Hypothalamus (tissue), 51 donors: ENCODE measurements at regions not wholly inside any gene's neighbourhood (a gene's known extent, or its start where the extent isn't known, plus 50 kb on each side); places are given as distances from the start of the nearest gene placed in this dataset.
"Not testable (repeated sequence)": the region's sequence is repeated elsewhere in the genome, so short reads cannot be mapped to it uniquely, and the experiment has no call there.

Experiments used
- DNase-seq, 51 donors: peaks; one replicate each; lab custom pipeline; 2025; lab: John Stamatoyannopoulos, UW

DNA sequence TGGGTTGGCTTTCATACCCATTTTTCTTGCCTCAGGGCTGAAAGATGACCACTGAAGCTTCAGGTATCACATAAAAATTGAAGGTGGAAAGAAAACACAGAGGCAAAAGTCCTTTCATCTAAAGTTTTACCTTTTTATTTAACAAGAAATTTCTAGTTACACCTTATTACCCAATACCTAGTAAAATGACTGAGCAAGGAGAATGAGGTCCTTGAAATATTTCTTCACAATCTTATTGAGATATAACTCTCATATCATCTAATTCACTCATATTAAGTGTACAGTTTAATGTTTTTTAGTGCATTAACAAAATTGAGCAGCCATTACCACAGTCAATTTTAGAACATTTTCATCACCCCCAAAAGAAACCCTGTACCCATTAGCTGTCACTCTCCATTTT is 112.9 kb upstream of the ADTRP start:
- no peak for DNase-seq

DNA sequence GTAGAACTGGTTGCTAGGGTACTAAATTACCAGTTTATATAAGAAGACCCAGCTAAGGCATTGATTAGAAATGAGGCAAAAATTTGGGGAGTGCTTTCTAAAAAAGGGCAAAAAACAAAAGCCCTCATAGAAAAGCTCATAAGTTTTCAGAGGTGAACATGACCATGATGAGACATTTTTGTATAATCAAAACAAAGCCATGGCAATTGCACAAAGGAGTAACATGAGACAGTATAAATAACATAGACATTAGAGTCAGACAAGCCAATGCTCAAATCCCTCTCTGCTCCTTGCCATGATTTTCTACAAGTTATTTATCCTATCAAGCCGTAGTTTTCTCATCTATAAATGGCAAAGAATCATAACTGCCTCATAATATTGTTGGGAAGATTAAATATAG is 112.2 kb upstream of the ADTRP start:
- DNase-seq, result no peak

DNA sequence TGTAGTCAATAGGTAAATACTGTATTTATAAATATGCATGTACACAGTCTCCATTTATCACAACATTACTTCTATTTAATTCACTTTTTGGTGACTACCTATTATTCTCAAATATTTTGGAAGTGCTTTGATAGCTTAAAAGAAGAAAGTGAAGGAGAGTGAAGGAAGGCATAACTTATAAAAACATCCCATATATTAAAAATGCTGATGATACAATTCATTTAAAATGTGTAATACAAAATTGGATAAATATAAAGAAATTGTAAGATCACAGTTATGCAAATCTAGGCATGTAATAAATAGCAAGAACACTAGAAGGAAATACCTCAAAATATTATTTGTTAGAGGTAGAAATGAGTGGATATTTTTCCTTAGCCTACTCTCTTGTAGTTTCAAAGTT is 111.6 kb upstream of the ADTRP start:
- DNase-seq, result no peak

DNA sequence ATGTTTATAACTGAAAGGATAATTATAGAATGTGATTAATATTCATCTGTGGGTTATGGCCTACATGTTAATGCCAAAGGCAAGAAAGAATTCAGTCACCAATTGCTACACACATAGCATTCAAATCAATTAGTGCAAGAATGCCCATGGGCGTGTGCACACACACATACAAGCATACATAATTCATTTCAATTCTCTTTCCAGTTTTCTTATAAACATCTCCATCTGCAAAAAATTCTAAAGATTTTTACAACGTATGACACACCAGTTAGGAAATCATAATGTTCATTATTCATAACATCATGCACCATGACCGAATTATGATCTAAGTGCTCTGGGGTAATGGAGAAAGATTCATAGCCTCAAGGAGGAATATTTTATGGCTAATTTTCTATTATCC is 111.0 kb upstream of the ADTRP start:
- no peak for DNase-seq

DNA sequence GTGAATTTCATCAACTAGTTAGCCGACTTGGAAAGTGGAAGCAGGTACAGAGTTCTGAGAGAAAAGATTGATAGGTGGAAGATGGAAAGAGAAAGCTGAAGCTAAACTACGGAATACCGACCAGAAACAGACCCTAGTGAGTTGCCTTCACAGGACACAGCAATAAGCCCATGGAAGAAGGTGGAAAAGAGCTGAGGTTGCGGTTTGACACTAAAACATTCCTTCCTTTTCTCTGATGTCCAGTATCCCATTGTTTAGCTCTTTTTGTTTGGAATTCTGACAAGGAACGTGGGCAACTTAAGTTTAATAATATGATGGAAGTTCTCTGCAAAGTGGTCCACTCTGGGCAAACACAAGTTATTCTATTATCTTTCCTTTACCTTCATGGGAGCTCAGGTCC is 110.1 kb upstream of the ADTRP start:
- DNase-seq, result no peak

DNA sequence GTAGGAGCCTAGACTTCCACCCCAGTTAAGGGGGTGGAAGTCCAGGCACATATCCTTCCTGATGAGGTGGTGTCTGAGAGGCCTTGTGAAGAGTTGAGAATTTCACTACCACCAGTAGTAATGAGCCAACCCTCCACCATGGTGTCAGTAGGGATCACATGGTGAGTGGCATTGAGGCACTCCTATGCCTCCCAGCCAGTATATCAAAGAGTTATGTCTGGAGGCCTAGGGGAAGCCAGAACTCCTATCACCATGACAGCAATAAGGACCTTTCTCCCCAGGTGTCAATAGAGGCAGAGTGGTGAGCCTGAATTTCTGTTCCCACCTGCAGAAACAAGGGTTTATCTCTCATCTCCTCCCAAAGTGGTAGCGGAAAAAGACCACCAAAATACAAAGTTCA is 106.6 kb upstream of the ADTRP start:
- no peak for DNase-seq

DNA sequence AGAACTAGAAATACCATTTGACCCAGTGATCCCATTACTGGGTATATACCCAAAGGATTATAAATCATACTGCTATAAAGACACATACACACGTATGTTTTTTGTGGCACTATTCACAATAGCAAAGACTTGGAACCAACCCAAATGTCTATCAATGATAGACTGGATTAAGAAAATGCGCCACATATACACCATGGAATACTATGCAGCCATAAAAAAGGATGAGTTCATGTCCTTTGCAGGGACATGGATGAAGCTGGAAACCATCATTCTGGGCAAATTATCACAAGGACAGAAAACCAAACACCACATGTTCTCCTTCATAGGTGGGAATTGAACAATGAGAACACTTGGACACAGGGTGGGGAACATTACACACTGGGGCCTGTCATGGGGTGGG is 104.9 kb upstream of the ADTRP start:
- not testable (repeated sequence) for DNase-seq

DNA sequence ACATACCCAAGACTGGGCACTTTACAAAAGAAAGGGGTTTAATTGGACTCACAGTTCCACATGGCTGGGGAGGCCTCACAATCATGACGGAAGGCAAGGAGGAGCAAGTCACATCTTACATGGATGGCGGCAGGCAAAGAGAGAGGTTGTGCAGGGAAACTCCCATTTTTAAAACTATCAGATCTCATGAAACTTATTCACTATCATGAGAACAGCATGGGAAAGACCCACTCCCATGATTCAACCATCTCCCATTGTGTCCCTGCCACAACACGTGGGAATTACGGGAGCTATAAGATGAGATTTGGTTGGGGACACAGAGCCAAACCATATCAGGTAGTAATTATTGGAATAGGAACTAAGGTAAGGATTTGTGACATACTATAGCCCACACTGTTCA is 101.6 kb upstream of the ADTRP start:
- not testable (repeated sequence) for DNase-seq

DNA sequence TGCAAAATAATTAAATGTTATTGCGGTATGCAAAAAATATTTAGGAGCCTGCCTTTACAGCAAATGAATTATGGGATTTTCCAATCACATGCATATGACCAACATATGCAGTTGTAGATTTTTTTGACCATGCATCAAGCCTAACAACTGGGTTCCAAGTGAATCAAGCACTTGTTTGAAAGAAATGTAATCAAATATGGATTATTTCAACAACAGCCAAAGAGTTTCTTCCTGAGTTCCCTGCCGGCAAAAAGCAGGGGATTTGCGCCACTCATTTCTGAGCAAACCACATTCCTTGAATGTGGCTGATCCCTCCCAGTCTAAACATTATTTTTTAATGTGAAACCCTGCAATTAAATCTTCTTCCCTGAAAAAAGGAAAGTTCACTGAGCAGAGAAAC is 100.1 kb upstream of the ADTRP start:
- DNase-seq, result no peak

DNA sequence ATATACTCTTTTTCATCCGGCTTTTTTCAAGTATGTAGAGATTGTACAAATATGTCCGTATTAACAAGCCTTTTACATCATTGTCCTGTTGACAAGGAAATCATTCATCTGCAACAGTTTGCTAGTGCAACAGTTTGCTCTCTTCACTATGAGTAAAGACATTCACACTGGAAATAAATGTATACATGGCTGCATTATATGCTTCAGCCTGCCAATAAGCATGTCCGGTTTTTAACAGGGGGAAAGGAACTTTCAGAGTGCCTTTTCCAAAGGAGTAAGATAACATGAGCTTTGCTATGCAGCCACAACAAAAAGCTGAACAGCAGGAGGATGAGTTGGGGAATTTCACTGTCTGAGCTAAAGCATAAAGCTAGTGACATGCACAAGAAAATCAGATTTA is 99.4 kb upstream of the ADTRP start:
- DNase-seq, result no peak

DNA sequence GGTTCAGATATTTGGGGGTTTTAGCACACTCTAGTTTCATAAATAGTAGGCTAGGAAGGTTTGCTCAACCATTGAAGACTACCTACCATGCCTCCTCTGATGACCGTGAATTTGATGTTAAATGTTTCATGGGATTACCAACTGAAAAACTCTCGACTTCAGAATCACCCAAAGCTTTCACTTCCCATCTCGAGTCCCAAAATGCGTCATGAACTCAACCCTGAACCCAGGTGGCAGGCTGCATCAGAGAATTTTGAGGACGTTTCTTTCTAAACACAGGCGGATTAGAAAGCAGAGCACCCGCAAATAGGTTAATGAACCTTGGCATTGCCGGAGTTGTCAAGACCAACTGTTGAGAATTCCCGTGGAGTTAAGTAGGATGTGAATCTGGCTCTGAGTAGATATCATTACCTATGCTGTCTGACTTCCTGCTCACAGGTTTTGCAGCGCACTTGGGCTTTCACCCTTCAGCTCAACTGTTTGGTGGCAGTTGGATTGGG is 98.4 kb upstream of the ADTRP start:
- no peak for DNase-seq

DNA sequence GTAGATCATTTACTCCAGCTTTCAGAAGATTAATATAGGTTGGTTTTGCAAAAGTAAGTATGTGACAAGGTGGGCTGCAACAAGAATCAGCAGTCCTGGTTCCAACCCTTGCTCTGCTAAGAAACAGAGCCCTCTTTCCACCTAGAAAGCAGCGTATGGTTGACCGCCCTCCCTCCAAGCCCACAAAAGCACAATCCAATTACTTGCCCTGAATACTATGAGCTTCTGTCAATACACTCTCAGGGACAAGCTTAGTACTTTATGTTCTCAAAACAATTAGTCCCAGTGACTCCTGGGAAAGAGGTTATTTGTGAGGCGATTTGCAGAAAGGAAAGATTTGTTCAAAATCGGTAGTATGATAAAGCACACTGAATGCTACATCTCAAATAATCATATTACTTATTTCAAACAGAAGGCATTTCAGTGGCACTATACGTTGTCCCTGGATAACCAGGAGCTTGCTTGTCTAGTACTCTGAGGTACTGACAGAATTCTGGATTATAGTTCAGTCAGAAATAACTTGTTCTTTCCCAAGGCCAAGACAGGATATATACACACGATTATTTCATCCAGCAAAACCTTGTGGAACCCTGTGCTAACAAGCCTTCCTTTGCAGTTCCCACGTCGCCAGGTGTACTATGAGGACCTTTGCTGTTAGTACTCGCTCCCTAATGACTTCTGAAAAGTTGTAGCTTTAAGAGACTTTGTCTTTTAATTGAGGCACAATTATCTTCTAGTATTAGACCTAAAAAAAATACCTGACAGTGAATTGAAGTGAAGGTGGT is 96.9 kb upstream of the ADTRP start:
- DNase-seq, result peak in 1 of 51 donors; percentile 9

DNA sequence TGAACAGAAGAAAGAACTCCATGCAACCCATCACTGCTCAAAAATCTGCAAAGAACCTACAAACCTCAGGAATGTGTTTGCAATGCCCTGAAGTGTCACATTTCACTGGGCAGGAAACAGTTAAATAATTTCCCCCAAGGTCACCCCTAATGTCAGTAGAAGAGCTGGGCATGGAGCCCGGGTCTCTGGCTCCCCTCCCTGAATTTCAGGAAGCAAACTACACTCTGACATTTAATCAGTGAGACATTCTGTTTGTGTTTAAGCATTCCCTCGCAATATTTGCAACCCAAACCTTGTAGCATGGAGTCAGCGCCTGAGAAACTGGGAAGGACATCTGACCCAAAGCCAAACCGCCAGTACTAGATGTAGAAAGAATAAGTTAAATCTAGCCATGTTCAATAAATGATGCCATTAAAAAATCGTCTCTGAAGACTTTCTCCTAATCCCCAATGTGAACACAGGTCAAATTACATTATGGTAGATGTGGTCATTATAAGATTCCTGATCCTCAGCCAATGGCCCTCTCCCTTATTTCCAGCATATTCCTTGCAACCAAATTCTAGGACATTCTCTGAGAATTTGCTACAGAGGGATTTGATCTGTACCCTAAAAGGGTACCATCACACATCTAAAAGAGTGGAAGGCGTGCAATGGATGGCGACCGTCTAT is 91.2 kb upstream of the ADTRP start:
- DNase-seq, result peak in 3 of 51 donors; percentile 4 to 5 (median 5)

DNA sequence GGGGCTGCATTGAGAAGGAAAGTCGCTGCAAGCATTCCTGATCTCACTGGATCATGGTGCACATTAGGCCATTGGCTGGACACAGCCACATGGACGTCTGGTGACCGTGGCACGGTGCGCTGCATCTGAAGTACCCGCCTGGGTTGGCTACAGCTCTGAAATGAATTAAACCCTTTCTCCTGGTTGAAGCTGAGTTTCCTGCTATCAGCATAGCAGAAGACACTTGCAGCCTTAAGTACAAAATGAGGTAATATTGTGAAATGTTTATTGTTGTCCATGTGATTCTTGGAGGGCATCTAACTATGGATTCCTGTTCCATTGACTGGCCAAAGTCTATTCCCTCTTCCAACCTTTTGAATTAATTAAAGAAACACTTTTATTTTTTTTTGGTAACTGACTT is 89.8 kb upstream of the ADTRP start:
- no peak for DNase-seq

DNA sequence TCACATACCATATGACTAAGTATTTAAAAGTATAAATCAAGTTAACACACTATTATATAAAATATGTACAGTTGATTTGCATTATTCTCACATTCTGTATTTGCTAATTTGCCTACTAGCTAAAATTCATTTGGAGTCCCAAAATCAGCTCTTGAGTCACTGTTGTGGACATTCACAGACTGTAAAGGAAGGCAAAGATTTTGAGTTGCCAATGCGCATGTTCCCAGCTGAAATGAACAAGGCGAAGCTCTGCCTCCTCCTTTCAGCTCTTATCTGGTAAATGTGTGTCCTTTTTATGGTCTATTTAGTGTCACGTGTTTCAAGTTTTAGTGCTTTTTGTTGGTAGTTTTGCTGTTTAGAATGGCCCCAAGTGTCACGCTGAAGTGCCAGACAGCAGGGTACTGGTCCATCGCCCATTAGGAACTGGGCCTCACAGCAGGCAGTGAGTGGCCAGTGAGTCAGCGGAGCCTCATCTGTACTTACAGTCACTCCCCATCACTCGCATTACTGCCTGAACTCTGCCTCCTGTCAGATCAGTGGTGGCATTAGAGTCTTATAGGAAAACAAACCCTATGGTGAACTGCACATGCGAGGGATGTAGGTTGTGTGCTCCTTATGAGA is 87.2 kb upstream of the ADTRP start:
- no peak for DNase-seq

DNA sequence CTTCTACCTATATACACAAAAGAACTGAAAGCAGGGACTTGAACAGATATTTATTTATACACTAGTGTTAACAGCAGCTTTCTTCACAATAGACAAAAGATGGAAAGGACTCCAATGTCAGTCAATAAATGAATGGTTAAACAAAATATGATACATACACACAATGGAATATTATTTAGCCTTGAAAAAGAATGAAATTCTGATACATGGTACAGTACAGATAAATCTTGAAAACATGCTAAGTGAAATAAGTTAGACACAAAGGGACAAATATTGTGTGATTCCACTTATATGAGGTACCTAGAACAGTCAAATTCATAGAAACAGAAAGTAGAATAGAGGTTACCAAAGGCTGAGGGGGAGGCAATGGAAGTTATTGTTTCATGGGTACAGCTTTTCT is 79.8 kb upstream of the ADTRP start:
- DNase-seq, result no peak

DNA sequence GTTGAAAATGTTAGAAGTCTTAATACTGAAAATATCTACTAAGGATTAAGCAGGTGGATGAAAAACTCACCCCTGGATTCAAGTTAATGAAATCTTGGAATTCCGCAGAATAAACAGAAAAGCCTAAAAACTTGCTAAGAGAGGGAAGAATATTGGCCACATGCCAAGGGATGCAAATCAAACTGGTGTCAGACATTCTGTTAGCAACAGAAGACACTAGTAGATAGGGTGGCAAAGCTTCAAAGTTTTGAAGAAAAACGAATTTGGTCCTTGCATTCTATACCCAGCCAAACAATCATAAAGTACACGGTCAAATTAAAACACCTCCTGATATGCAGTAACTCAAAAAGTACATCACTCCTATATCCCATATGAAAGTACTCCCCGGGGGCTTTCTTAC is 77.1 kb upstream of the ADTRP start:
- DNase-seq, result no peak

DNA sequence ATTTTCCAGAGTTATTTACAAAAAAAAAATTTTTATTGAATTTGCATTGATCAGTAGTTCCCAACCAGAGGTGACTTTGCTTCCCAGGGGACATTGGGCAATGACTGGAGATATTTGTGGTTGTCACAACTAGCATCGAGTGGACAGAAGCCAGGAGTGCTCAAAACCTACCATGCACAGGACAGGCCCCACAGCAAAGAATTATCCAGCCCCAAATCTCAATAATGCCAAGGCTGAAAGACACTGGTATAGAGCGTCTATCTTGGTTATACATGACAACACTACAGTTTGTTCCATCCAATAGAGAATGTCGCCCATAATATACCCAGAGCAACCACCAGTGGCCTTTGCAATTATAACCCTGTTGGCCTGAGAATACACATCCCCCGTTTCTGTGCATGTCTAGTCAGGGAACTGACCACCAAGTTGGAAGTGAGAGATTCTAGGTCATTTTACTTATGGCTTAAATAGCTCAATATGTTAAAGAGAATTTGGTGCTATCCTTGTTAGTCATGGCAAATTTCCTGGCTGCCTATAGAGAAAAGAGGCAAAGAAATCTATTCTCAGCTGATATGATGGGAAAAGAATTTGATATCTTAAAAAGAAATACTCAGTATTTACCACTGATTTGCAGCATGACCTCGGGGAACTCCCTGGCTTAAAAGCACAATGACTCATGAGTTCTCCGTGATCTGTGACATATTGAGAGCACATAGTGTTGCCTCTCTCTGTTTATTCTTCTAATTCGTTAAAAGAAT is 76.0 kb upstream of the ADTRP start:
- no peak for DNase-seq

DNA sequence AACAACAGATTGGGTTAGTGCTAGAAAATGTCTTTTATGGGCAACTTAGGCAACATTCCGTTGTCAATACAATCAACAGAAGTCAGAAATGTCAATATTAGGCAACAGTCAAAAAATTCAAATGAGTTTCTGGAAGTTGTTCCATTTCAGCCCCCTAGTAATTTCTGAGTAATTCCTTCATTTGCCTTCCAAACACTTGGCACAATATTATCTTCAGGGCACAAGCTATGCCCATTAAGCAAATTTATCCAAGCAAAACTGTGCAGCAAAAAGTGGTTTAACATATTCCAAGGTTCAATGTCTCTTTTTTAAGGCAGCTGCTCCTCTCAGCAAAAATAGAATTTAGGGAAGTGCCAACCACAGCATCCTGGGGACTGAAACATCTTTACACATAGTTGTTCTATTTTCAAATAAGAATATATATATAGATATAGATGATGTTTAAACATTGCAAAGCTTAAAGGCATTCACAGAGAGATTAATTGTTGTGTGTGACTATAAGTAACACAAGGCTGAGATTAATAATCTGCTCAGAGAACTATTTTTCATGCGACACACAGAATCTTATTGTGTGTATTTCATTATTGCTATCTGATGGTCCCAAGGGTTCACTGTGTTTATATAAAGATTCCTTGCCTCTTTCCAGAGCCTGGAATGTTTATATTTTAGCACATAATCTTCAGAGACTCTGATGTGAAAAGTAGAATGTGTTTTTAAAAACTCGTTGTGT is 75.2 kb upstream of the ADTRP start:
- no peak for DNase-seq

DNA sequence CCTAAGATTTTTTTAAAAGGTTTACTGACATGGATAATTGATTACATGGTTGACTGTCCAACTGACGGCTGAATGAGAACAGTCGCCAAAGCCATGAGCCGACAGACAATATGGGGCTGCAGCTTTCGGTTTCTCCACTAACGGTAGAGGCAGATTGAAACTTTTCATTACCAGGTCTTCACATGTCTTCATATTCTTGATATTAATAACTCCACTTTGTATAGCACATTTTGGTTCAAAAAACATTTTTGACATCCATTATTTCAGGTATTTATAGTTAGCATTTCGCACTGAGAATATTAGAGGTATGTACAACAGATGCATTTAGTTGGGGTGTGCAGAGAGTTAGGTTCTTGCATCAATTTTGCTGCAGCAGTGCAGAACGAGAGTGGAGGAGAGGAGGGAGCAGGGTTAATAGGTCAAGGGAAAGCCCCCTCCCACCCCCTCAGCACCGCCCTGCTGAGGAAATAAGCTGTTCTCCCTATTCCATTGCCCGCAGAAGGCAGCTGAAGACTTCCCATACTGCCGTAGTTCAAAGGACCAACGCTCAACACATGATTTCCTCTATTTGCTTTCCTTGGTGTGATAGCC is 73.6 kb upstream of the ADTRP start:
- no peak for DNase-seq
